AG10803 (cell line): ENCODE measurements at regions not wholly inside any gene's neighbourhood (a gene's known extent, or its start where the extent isn't known, plus 50 kb on each side); places are given as distances from the start of the nearest gene placed in this dataset.

Source experiments
- DNase-seq: peaks from one replicate; pipeline ENCODE4 v3.0.0; 2010; ENCODE audit warnings: low read depth
- H3K4me3 ChIP-seq: 2 replicates; pipeline ENCODE4 v1.5.1; 2011; ENCODE audit warnings: mild to moderate bottlenecking, low read length, control low read depth
- CTCF ChIP-seq: conservative IDR thresholded peaks from 2 replicates; pipeline ENCODE4 v1.5.1; 2011; ENCODE audit warnings: mild to moderate bottlenecking, low read length, control low read depth, inconsistent platforms

- TF ChIP-seq CTCF: no peak
- DNase-seq: no peak
Measured at GRCh38 chr7:156456032-156456431, 184.5 kb upstream of the RNF32 start.

GRCh38 chr7:156450473-156450872 lies 190.1 kb upstream of the RNF32 start:
- no peak overlapping the region for H3K4me3 ChIP-seq
- TF ChIP-seq CTCF: no peak
- DNase-seq: no peak

More at GRCh38 chr7:156456032-156456431, 184.5 kb upstream of the RNF32 start:
- H3K4me3 ChIP-seq: no peak overlapping the region

GRCh38 chr7:156448918-156449317 lies 191.7 kb upstream of the RNF32 start:
- TF ChIP-seq CTCF: no peak
- H3K4me3 ChIP-seq: no peak overlapping the region
- DNase-seq: no peak

- no peak for DNase-seq
- TF ChIP-seq CTCF: no peak
- H3K4me3 ChIP-seq: no peak overlapping the region
Measured at GRCh38 chr7:156446990-156447389, 193.6 kb upstream of the RNF32 start.

GRCh38 chr7:156445997-156446761 lies 194.4 kb upstream of the RNF32 start:
- TF ChIP-seq CTCF: no peak
- no peak for DNase-seq
- H3K4me3 ChIP-seq: no peak overlapping the region

GRCh38 chr7:156442516-156442915 lies 198.1 kb upstream of the RNF32 start:
- no peak overlapping the region for H3K4me3 ChIP-seq
- no peak for DNase-seq
- TF ChIP-seq CTCF: no peak

- no peak for TF ChIP-seq CTCF
- DNase-seq: no peak
- no peak overlapping the region for H3K4me3 ChIP-seq
Measured at GRCh38 chr7:156440456-156440855, 200.1 kb upstream of the RNF32 start.
